ENCODE measurements at regions not wholly inside any gene's neighbourhood (a gene's known extent, or its start where the extent isn't known, plus 50 kb on each side); places are given as distances from the start of the nearest gene placed in this dataset.

- CTCF ChIA-PET: no interaction called here
- no peak overlapping the region for H3K4me3 Mint-ChIP-seq (ENCODE audit: unreplicated experiment)
- H3K9me3 ChIP-seq: no peaks in the 10 kb centered on the region
- H3K27me3 ChIP-seq (replicated peaks; ENCODE audit: control insufficient read depth, insufficient read depth, low read length): no peaks in the 10 kb centered on the region
- H3K36me3 ChIP-seq (ENCODE audit: control insufficient read depth, insufficient read depth, low read length): no peaks in the 10 kb centered on the region
- POLR2A ChIA-PET: no interaction called here
- DNase-seq: no peak
- TF ChIP-seq CTCF (IDR thresholded peaks at IDR 0.05; ENCODE audit: insufficient read depth in 1 of 2, low read depth in 1 of 2, low read length in 1 of 2, severe bottlenecking in 1 of 2, unreplicated experiment in 1 of 2): no peak
- no peak overlapping the region for H3K27ac Mint-ChIP-seq (ENCODE audit: unreplicated experiment)
- H3K4me1 ChIP-seq: no peaks in the 10 kb centered on the region
- no peaks in the 10 kb centered on the region for H3K9me3 Mint-ChIP-seq (ENCODE audit: unreplicated experiment)
- no peaks in the 10 kb centered on the region for H3K27me3 Mint-ChIP-seq (ENCODE audit: insufficient read depth, unreplicated experiment)
- no TSS peak for BruUV-seq (replicated peaks)
- H3K36me3 Mint-ChIP-seq (ENCODE audit: insufficient read depth, unreplicated experiment): no peaks in the 10 kb centered on the region
- intact Hi-C loops (cut with micrococcal nuclease; ENCODE audit: unreplicated experiment): loop anchor here (5.0 to 10.0 kb wide), 2 partner anchors 976 to 1109 kb away; no protein-coding TSS in a partner anchor
- no peak overlapping the region for H3K4me3 ChIP-seq (ENCODE audit: low read depth, low read length)
- H3K4me1 Mint-ChIP-seq (ENCODE audit: low read depth, unreplicated experiment): no peaks in the 10 kb centered on the region
Observed at GRCh38 chr18:42296192-42296591, 341.2 kb downstream of the PIK3C3 start.

- ChIA-PET CTCF (interaction anchor here (0.6 kb wide), 1 partner anchor 15 kb away, joined by 3 read pairs; no protein-coding TSS in a partner anchor), POLR2A (no interaction called here)
- intact Hi-C loops (cut with micrococcal nuclease; ENCODE audit: unreplicated experiment): loop anchor here (5.0 to 10.0 kb wide), 2 partner anchors 976 to 1108 kb away; no protein-coding TSS in a partner anchor
- no peak for DNase-seq
- H3K4me3 ChIP-seq (ENCODE audit: low read depth, low read length): no peak overlapping the region
- no TSS peak for BruUV-seq (replicated peaks)
- Mint-ChIP-seq H3K36me3 (ENCODE audit: insufficient read depth, unreplicated experiment) (no peaks in the 10 kb centered on the region), H3K4me3 (ENCODE audit: unreplicated experiment) (no peak overlapping the region), H3K9me3 (ENCODE audit: unreplicated experiment) (no peaks in the 10 kb centered on the region), H3K4me1 (ENCODE audit: low read depth, unreplicated experiment) (no peaks in the 10 kb centered on the region), H3K27me3 (ENCODE audit: insufficient read depth, unreplicated experiment) (no peaks in the 10 kb centered on the region), H3K27ac (ENCODE audit: unreplicated experiment) (no peak overlapping the region)
- no peaks in the 10 kb centered on the region for H3K36me3 ChIP-seq (ENCODE audit: control insufficient read depth, insufficient read depth, low read length)
- TF ChIP-seq CTCF (IDR thresholded peaks at IDR 0.05; ENCODE audit: insufficient read depth in 1 of 2, low read depth in 1 of 2, low read length in 1 of 2, severe bottlenecking in 1 of 2, unreplicated experiment in 1 of 2): no peak
- no peaks in the 10 kb centered on the region for H3K27me3 ChIP-seq (replicated peaks; ENCODE audit: control insufficient read depth, insufficient read depth, low read length)
- H3K9me3 ChIP-seq: no peaks in the 10 kb centered on the region
- H3K4me1 ChIP-seq: no peaks in the 10 kb centered on the region
Observed at GRCh38 chr18:42296723-42297122, 341.7 kb downstream of the PIK3C3 start.

DNA sequence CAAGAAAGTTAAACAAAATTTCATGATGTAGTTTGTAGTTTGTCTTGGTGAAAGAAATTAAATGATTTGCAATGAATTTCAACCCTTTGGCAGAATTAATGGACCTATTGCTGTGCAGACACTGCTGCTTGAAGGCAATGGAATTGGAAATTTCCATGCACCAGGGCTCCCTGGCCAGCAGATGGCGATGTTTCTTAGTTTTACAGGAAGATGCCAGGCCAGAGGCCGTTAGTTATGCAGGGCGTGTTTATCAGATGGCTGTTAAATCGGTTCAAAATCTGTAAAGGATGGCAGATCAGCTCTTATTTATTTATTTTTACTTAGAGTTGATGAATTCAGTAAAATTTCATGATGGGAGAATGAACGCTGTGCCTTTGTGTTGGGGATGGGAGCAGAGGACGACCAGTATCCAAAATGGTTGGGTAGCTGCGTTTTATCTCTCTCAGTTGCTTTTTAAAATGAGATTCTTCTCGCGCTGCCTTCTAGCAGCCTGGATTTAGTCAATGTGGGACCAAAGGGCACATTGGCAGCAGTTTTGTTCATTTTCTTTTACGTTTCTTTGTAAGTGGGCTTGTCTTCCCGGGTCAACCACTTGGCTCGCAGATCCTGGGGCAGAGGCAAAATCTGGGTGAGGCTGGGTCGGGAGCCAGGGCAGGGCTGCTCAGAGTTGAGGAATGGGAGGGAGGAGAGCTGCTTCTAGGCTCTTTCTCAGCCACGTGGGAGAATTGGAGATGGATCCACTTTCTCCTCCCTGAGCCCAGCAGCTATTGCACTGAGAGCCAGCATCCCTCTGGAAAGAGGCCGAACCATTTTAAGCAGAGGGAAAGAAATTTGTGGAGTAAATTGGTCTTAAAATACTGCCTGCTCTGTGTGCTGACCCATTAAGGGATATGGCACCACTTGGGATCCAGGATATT is 344.0 kb downstream of the PIK3C3 start:
- peak; percentile 53 to 59 for TF ChIP-seq CTCF (IDR thresholded peaks at IDR 0.05; ENCODE audit: insufficient read depth in 1 of 2, low read depth in 1 of 2, low read length in 1 of 2, severe bottlenecking in 1 of 2, unreplicated experiment in 1 of 2)
- H3K27ac Mint-ChIP-seq (ENCODE audit: unreplicated experiment): no peak overlapping the region
- Histone ChIP-seq H3K27me3 (replicated peaks; ENCODE audit: control insufficient read depth, insufficient read depth, low read length) (no peaks in the 10 kb centered on the region), H3K9me3 (no peaks in the 10 kb centered on the region), H3K4me1 (no peaks in the 10 kb centered on the region), H3K4me3 (ENCODE audit: low read depth, low read length) (no peak overlapping the region), H3K36me3 (ENCODE audit: control insufficient read depth, insufficient read depth, low read length) (no peaks in the 10 kb centered on the region)
- H3K4me1 Mint-ChIP-seq (ENCODE audit: low read depth, unreplicated experiment): no peaks in the 10 kb centered on the region
- H3K27me3 Mint-ChIP-seq (ENCODE audit: insufficient read depth, unreplicated experiment): no peaks in the 10 kb centered on the region
- DNase-seq: peak; percentile 50 to 70
- POLR2A ChIA-PET: no interaction called here
- H3K9me3 Mint-ChIP-seq (ENCODE audit: unreplicated experiment): no peaks in the 10 kb centered on the region
- no TSS peak for BruUV-seq (replicated peaks)
- H3K36me3 Mint-ChIP-seq (ENCODE audit: insufficient read depth, unreplicated experiment): no peaks in the 10 kb centered on the region
- CTCF ChIA-PET: interaction anchor here (0.8 kb wide), 1 partner anchor 26 kb away, joined by 3 read pairs; no protein-coding TSS in a partner anchor
- H3K4me3 Mint-ChIP-seq (ENCODE audit: unreplicated experiment): no peak overlapping the region
- intact Hi-C loops (cut with micrococcal nuclease; ENCODE audit: unreplicated experiment): loop anchor here (1.0 to 10.0 kb wide), 3 partner anchors 431 to 1106 kb away; no protein-coding TSS in a partner anchor
